ENCODE measurements at regions not wholly inside any gene's neighbourhood (a gene's known extent, or its start where the extent isn't known, plus 50 kb on each side); places are given as distances from the start of the nearest gene placed in this dataset.

DNA sequence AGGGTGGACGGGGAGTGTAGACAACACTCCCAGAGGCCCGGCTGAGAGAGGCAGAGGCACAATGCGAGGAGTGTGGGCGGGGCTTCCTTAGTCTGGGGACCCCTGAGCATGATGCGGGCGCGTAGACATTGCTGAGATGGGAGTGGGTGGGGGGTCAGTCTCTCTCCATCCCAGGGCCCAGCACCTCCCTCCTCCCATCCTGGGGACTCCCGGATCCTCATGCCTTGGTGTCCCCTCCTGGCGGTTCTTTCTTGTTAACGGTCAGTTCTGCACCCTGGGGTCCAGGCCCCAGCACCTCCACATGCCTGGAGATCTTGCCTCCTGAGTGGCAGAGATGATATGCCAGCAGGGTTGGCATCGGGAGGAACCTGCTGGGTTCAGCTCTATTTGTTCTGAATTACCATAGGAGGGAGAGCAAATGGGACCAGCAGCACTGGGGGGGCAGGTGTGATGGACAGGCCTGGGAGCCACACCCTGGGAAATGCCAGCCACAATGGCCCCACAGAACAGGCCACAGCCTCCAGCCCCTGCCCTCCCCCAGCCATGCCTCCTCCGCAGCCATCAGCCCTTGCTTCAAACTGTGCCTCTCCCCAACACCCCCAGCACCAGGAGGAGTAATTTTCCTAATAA lies 55.7 kb downstream of the RTL6 start:
- in situ Hi-C loops (cut with MboI; ENCODE audit: low pct_unique_long_range_greater_than_20kb, low sequenced_read_pairs, unreplicated experiment) = no loop called here
- TF ChIP-seq, protein P1, sequence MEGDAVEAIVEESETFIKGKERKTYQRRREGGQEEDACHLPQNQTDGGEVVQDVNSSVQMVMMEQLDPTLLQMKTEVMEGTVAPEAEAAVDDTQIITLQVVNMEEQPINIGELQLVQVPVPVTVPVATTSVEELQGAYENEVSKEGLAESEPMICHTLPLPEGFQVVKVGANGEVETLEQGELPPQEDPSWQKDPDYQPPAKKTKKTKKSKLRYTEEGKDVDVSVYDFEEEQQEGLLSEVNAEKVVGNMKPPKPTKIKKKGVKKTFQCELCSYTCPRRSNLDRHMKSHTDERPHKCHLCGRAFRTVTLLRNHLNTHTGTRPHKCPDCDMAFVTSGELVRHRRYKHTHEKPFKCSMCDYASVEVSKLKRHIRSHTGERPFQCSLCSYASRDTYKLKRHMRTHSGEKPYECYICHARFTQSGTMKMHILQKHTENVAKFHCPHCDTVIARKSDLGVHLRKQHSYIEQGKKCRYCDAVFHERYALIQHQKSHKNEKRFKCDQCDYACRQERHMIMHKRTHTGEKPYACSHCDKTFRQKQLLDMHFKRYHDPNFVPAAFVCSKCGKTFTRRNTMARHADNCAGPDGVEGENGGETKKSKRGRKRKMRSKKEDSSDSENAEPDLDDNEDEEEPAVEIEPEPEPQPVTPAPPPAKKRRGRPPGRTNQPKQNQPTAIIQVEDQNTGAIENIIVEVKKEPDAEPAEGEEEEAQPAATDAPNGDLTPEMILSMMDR (IDR thresholded peaks at IDR 0.05; ENCODE audit: extremely low read depth, insufficient read depth, missing control alignments) = no peak
- no peak for DNase-seq (ENCODE audit: low spot score)

DNA sequence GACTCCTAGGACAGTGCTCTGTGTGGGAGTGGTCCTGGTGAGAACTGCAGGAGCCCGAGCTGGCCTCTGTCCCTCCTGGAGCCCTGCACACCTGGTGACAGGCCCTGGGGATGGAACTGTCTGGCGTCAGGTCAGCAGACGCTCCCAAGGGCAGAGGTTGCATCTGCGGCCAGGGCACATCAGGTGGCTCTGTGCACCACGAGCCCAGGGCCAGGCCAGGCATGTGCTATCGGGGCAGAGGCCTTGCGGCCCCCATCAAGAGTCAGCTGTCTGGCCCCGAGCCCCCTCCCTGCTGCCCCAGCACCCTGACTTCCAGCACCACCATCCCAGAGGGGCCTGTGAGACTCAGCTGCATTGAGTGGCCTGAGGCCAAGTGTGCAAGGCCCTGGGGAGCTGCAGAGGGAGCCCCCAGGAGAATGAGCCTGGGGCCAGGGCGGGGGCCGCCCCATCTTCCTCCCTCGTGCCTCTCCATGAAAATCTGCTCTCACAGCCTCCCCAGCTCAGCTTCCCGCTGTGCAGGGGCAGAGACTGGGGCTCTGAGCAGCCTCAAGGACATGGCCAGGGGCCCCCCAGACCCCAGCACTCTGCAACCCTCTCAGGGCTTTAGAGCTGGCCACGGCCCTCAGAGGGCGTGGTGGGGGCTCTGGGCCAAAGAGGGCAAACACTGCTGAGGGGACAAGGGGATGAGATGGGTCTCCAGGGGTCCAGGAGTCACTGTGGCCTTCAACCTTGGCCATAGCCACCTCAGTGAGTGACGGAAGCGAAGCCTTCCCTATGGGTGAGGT lies 56.4 kb downstream of the RTL6 start:
- in situ Hi-C loops (cut with MboI; ENCODE audit: low pct_unique_long_range_greater_than_20kb, low sequenced_read_pairs, unreplicated experiment) = no loop called here
- DNase-seq (ENCODE audit: low spot score) = no peak
- TF ChIP-seq, protein P1 (IDR thresholded peaks at IDR 0.05; ENCODE audit: extremely low read depth, insufficient read depth, missing control alignments) = no peak

DNA sequence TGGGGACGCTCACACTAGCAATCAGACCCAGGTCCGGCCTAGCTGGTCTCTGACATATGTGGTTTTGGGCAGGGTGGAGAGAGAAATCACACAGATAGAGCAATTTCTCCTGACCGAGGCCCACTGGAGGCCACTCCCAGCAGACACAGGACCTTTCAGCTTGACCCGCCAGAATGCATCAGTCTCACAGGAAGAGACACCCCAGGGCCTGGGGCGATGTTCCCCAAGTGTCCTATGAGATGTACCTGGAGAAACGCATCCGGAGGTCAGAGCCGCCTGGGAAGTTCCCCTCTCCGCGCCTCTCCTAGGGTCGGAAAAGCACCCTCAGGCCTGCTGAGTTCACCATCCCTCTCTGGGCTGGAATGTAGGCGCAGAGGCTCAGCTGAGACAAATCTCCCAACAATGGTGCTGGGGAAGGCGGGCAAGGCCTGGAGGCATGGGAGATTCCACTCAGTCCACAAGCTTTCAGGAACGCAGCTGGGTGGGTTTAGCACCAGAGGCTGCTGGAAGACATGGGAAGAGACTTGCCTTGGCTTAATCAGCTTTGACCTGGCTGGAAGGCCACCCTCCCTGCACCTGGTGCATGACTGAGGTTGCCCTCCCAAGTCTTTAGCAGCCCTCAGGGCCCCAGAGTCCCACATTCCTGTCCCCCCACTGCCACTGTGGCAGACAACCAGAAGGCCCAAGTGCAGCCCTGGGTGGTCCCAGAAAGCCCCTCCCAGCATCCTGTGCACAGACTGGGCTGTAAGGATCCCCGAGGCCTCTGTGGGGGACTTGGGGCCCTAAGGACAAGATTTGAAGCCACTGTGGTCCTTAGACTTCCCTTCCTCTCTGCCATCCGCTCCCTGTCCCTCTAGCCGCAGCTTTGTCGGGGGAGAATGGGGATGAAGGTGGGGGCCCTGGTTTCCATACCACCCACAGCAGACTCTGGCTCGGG lies 57.5 kb downstream of the RTL6 start:
- in situ Hi-C loops (cut with MboI; ENCODE audit: low pct_unique_long_range_greater_than_20kb, low sequenced_read_pairs, unreplicated experiment) = no loop called here
- TF ChIP-seq, protein P1 (IDR thresholded peaks at IDR 0.05; ENCODE audit: extremely low read depth, insufficient read depth, missing control alignments) = no peak
- no peak for DNase-seq (ENCODE audit: low spot score)

DNA sequence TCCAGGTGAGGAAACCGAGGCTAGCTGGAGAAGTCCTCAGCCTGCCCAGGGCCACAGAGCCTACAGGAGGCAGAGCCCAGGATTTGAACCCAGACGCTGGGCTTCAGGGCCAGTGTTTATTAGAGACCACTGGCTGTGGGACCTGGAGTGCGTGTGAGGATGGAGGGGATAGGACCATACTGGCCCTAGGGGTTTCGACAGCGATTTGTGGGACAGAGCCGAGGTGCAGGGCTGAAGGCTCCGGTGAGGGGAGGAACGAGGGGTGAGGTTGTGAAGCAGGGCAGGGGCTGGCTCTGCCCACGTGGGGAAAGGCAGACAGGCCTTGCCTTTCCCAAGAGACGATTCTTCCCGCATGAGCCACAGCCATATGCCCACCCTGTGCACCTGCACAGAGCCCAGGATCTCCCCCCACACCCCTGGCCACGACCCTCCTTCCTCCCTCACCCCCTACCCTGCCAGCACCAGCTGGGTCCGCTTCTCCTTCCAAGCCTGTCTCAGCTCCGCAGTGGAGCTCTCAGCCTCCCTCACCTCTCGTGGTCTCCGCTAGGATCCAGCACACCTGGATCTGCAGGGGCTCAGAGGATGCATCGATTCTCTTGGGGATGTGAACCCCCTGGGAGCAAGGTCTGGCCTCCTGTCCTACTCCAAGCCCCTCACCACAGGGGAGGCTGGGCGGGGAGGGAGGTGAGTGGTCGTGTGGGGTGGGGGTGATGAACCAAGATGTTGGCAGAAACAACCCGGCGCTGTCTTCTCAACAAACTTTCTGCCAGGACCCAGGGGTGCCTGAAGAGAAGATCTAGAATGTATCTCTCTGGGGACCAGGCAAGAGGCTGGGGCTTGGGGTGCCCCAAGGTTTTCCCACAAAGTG lies 58.4 kb downstream of the RTL6 start:
- TF ChIP-seq, protein P1 (IDR thresholded peaks at IDR 0.05; ENCODE audit: extremely low read depth, insufficient read depth, missing control alignments) = no peak
- in situ Hi-C loops (cut with MboI; ENCODE audit: low pct_unique_long_range_greater_than_20kb, low sequenced_read_pairs, unreplicated experiment) = no loop called here
- DNase-seq (ENCODE audit: low spot score) = no peak

DNA sequence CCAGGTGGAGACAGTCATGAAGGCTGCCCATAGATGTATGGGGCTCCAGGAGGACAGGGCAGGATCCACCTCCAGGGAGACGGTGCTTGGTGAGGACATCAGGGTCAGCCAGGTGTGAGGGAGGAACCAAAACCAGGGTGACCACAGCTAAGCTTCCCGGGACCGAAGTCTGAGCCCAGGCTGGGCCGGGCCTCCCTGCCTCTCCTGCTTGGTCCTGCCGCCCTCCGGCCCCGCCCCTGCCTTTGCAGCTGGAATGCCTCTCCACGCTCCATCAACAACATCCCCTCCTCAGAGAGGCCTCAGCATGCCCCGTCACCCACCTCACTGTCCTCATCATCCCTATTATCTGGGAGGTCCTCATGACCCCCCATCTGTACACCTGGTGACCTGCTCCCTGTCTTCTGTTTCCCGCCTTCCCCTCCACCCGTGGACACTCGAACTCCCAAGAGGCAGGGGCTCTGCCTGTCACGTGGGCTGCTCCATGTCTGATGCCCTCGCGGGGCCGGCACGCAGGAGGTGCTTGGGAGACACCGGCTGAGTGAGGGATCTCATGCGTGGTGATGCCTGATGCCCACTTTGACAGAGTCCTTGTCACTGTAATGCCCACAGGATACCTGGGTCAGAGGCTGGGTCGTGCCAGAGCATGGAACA lies 59.4 kb downstream of the RTL6 start:
- in situ Hi-C loops (cut with MboI; ENCODE audit: low pct_unique_long_range_greater_than_20kb, low sequenced_read_pairs, unreplicated experiment) = no loop called here
- no peak for DNase-seq (ENCODE audit: low spot score)
- TF ChIP-seq, protein P1 (IDR thresholded peaks at IDR 0.05; ENCODE audit: extremely low read depth, insufficient read depth, missing control alignments) = no peak
